GM10266 (cell line): ENCODE measurements at regions not wholly inside any gene's neighbourhood (a gene's known extent, or its start where the extent isn't known, plus 50 kb on each side); places are given as distances from the start of the nearest gene placed in this dataset.
"Not testable (repeated sequence)": the region's sequence is repeated elsewhere in the genome, so short reads cannot be mapped to it uniquely, and the experiment has no call there.

Source experiments
- DNase-seq: peaks from one replicate; pipeline ENCODE4 v3.0.0; 2012; ENCODE audit errors: extremely low spot score
- TF ChIP-seq, protein P1 (sequence below): IDR thresholded peaks from 2 replicates; pipeline ENCODE4 v1.5.1; 2012; ENCODE audit warnings: mild to moderate bottlenecking, low read depth; ENCODE audit not compliant: control insufficient read depth, insufficient read depth; ENCODE audit errors: missing control alignments

GRCh38 chr6:119430805-119431204, 81.2 kb upstream of the MAN1A1 start:
- no peak for DNase-seq
- TF ChIP-seq, protein P1, sequence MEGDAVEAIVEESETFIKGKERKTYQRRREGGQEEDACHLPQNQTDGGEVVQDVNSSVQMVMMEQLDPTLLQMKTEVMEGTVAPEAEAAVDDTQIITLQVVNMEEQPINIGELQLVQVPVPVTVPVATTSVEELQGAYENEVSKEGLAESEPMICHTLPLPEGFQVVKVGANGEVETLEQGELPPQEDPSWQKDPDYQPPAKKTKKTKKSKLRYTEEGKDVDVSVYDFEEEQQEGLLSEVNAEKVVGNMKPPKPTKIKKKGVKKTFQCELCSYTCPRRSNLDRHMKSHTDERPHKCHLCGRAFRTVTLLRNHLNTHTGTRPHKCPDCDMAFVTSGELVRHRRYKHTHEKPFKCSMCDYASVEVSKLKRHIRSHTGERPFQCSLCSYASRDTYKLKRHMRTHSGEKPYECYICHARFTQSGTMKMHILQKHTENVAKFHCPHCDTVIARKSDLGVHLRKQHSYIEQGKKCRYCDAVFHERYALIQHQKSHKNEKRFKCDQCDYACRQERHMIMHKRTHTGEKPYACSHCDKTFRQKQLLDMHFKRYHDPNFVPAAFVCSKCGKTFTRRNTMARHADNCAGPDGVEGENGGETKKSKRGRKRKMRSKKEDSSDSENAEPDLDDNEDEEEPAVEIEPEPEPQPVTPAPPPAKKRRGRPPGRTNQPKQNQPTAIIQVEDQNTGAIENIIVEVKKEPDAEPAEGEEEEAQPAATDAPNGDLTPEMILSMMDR: no peak

DNA sequence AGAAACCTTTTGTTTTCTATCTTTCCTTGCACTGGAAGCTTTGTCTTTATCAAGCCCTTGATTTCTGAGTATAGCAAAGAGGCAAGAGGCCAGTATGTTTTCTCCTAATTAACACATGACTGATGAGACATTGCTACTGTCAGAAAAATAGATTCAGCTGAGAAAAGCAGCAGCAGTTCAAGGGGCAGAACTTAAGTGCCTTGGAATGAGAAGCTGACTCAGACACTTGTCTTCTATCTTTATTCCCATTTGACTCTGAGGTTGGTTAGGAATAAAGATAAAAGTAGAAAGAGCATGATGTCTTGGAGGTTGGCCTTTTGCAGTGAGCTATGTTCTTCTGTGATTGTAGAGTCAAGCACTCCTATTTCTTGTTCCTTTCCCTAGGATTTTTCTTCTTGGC, 79.1 kb upstream of the MAN1A1 start:
- no peak for DNase-seq
- TF ChIP-seq, protein P1: no peak

- DNase-seq: no peak
- TF ChIP-seq, protein P1: no peak
Observed at GRCh38 chr6:119426619-119427018, 77.1 kb upstream of the MAN1A1 start.

- TF ChIP-seq, protein P1: no peak
- no peak for DNase-seq
Observed at GRCh38 chr6:119423996-119424395, 74.4 kb upstream of the MAN1A1 start.

- DNase-seq: not testable (repeated sequence)
Observed at GRCh38 chr6:119418084-119418483, 68.5 kb upstream of the MAN1A1 start.

- TF ChIP-seq, protein P1: no peak
- no peak for DNase-seq
Observed at GRCh38 chr6:119407156-119407555, 57.6 kb upstream of the MAN1A1 start.

GRCh38 chr6:119405114-119405513, 55.6 kb upstream of the MAN1A1 start:
- not testable (repeated sequence) for DNase-seq
